ENCODE measurements at regions not wholly inside any gene's neighbourhood (a gene's known extent, or its start where the extent isn't known, plus 50 kb on each side); places are given as distances from the start of the nearest gene placed in this dataset.
"Not testable (repeated sequence)": the region's sequence is repeated elsewhere in the genome, so short reads cannot be mapped to it uniquely, and the experiment has no call there.

DNA sequence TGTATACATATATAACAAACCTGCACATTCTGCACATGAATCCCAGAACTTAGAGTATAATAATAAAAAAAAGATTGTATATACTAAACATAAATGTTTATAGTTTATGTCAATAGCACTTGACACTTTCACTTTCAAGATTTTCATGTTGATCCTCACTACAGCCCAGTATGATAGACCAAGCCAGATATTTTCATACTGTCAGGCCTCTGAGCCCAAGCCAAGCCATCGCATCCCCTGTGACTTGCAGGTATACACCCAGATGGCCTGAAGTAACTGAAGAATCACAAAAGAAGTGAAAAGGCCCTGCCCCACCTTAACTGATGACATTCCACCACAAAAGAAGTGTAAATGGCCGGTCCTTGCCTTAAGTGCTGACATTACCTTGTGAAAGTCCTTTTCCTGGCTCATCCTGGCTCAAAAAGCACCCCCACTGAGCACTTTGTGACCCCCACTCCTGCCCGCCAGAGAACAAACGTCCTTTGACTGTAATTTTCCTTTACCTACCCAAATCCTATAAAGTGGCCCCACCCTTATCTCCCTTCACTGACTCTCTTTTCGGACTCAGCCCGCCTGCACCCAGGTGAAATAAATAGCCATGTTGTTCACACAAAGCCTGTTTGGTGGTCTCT is 555.5 kb upstream of the ADGRL2 start:
- TF ChIP-seq, protein P1, sequence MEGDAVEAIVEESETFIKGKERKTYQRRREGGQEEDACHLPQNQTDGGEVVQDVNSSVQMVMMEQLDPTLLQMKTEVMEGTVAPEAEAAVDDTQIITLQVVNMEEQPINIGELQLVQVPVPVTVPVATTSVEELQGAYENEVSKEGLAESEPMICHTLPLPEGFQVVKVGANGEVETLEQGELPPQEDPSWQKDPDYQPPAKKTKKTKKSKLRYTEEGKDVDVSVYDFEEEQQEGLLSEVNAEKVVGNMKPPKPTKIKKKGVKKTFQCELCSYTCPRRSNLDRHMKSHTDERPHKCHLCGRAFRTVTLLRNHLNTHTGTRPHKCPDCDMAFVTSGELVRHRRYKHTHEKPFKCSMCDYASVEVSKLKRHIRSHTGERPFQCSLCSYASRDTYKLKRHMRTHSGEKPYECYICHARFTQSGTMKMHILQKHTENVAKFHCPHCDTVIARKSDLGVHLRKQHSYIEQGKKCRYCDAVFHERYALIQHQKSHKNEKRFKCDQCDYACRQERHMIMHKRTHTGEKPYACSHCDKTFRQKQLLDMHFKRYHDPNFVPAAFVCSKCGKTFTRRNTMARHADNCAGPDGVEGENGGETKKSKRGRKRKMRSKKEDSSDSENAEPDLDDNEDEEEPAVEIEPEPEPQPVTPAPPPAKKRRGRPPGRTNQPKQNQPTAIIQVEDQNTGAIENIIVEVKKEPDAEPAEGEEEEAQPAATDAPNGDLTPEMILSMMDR (conservative IDR thresholded peaks at IDR 0.05; ENCODE audit: low read length) = not testable (repeated sequence)
- TF ChIP-seq EZH2phosphoT487 (IDR thresholded peaks at IDR 0.05; ENCODE audit: borderline replicate concordance, low read depth, low read length) = not testable (repeated sequence)
